ENCODE measurements at regions not wholly inside any gene's neighbourhood (a gene's known extent, or its start where the extent isn't known, plus 50 kb on each side); places are given as distances from the start of the nearest gene placed in this dataset.
"Not testable (repeated sequence)": the region's sequence is repeated elsewhere in the genome, so short reads cannot be mapped to it uniquely, and the experiment has no call there.

- no peak for DNase-seq (ENCODE audit: extremely low spot score in 2 of 2)
- intact Hi-C loops (cut with DNase I) = no loop called here
- Histone ChIP-seq H3K36me3 (no peaks in the 10 kb centered on the region), H3K27me3 (no peaks in the 10 kb centered on the region), H3K9me3 (no peaks in the 10 kb centered on the region), H3K27ac (no peak overlapping the region), H3K4me3 (no peak overlapping the region), H3K4me1 (peaks cover 17% of the 10 kb centered on the region)
- no peak for TF ChIP-seq POLR2A (IDR thresholded peaks at IDR 0.05)
- no peak for TF ChIP-seq POLR2AphosphoS5 (IDR thresholded peaks at IDR 0.05; ENCODE audit: insufficient read depth in 1 of 2, low read depth in 1 of 2)
- no peak for TF ChIP-seq CTCF (IDR thresholded peaks at IDR 0.05)
Measured at GRCh38 chr2:31813016-31813415, 197.8 kb downstream of the MEMO1 start.

- Histone ChIP-seq H3K27ac (peak overlapping the region; percentile 63), H3K9me3 (no peaks in the 10 kb centered on the region), H3K36me3 (no peaks in the 10 kb centered on the region), H3K4me1 (peaks cover 17% of the 10 kb centered on the region), H3K27me3 (no peaks in the 10 kb centered on the region), H3K4me3 (no peak overlapping the region)
- intact Hi-C loops (cut with DNase I) = no loop called here
- no peak for DNase-seq (ENCODE audit: extremely low spot score in 2 of 2)
- TF ChIP-seq CTCF (IDR thresholded peaks at IDR 0.05) (no peak), POLR2A (IDR thresholded peaks at IDR 0.05) (no peak), POLR2AphosphoS5 (IDR thresholded peaks at IDR 0.05; ENCODE audit: insufficient read depth in 1 of 2, low read depth in 1 of 2) (no peak)
Measured at GRCh38 chr2:31812051-31812798, 198.6 kb downstream of the MEMO1 start.

- Histone ChIP-seq H3K4me3 (no peak overlapping the region), H3K27me3 (no peaks in the 10 kb centered on the region), H3K36me3 (no peaks in the 10 kb centered on the region), H3K27ac (peak overlapping the region; percentile 63), H3K9me3 (no peaks in the 10 kb centered on the region), H3K4me1 (peaks cover 17% of the 10 kb centered on the region)
- intact Hi-C loops (cut with DNase I) = no loop called here
- DNase-seq (ENCODE audit: extremely low spot score in 2 of 2) = no peak
- no peak for TF ChIP-seq CTCF (IDR thresholded peaks at IDR 0.05)
Measured at GRCh38 chr2:31811482-31811881, 199.3 kb downstream of the MEMO1 start.

- no peak for DNase-seq (ENCODE audit: extremely low spot score in 2 of 2)
- no peak for TF ChIP-seq POLR2AphosphoS5 (IDR thresholded peaks at IDR 0.05; ENCODE audit: insufficient read depth in 1 of 2, low read depth in 1 of 2)
- TF ChIP-seq POLR2A (IDR thresholded peaks at IDR 0.05) = no peak
- no peak for TF ChIP-seq CTCF (IDR thresholded peaks at IDR 0.05)
- Histone ChIP-seq H3K36me3 (no peaks in the 10 kb centered on the region), H3K9me3 (no peaks in the 10 kb centered on the region), H3K27me3 (no peaks in the 10 kb centered on the region), H3K4me3 (no peak overlapping the region), H3K4me1 (peaks cover 17% of the 10 kb centered on the region), H3K27ac (no peak overlapping the region)
- intact Hi-C loops (cut with DNase I) = no loop called here
Measured at GRCh38 chr2:31810200-31810917, 200.4 kb downstream of the MEMO1 start.

DNA sequence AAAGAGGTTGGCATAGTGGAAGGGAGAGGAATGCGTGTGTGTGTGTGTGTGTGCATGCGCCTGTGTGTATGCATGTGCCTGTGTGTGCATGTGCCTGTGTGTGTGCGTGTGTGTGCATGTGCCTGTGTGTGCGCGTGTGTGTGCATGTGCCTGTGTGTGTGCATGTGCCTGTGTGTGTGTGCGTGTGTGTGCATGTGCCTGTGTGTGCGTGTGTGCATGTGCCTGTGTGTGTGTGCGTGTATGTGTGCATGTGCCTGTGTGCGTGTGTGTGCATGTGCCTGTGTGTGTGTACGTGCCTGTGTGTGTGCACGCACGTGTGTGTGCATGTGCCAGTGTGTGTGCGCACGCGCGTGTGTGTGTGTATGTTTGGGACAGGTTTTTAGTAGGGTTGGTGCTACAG lies 205.1 kb downstream of the MEMO1 start:
- no peak overlapping the region for H3K27ac ChIP-seq
- TF ChIP-seq CTCF (IDR thresholded peaks at IDR 0.05) (no peak), POLR2A (IDR thresholded peaks at IDR 0.05) (no peak), POLR2AphosphoS5 (IDR thresholded peaks at IDR 0.05; ENCODE audit: insufficient read depth in 1 of 2, low read depth in 1 of 2) (no peak)
- H3K9me3 ChIP-seq = no peaks in the 10 kb centered on the region
- no peak for DNase-seq (ENCODE audit: extremely low spot score in 2 of 2)
- H3K27me3 ChIP-seq = no peaks in the 10 kb centered on the region
- no peak overlapping the region for H3K4me3 ChIP-seq
- H3K4me1 ChIP-seq = peaks cover under 1% of the 10 kb centered on the region
- intact Hi-C loops (cut with DNase I) = no loop called here
- H3K36me3 ChIP-seq = no peaks in the 10 kb centered on the region

DNA sequence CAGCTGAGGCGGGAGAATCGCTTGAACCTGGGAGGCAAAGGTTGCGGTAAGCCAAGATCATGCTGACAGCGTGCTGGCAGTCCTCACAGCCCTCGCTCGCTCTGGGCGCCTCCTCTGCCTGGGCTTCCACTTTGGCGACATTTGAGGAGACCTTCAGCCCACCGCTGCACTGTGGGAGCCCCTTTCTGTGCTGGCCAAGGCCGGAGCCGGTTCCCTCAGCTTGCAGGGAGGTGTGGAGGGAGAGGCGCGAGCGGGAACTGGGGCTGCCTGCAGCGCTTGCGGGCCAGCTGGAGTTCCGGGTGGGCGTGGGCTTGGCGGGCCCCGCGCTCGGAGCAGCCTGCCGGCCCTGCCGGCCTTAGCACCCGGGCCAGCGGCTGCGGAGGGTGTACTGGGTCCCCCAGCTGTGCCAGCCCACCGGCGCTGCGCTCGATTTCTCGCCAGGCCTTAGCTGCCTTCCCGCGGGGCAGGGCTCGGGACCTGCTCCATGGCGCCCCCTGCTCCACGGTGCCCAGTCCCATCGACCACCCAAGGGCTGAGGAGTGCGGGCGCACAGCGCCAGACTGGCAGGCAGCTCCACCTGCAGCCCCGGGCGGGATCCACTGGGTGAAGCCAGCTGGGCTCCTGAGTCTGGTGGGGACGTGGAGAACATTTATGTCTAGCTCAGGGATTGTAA lies 207.2 kb downstream of the MEMO1 start:
- H3K27me3 ChIP-seq; H3K27ac ChIP-seq; intact Hi-C loops (cut with DNase I); H3K36me3 ChIP-seq; H3K4me3 ChIP-seq; H3K4me1 ChIP-seq; H3K9me3 ChIP-seq; DNase-seq (ENCODE audit: extremely low spot score in 2 of 2): not testable (repeated sequence)

Data from vagina (tissue), 2 donors.